HEK293 (cell line): ENCODE measurements at regions not wholly inside any gene's neighbourhood (a gene's known extent, or its start where the extent isn't known, plus 50 kb on each side); places are given as distances from the start of the nearest gene placed in this dataset.

ENCODE experiments used
- CTCF ChIA-PET: fragments of 350-600 bp; formaldehyde crosslinking; extraction: SDS; loops from one replicate; lab custom pipeline; 2021; ENCODE audit warnings: antibody characterized with exemption; lab: Yijun Ruan, JAX
- POLR2A ChIA-PET: fragments of 300-600 bp; formaldehyde crosslinking; extraction: SDS; loops from one replicate; lab custom pipeline; 2020; ENCODE audit warnings: antibody characterized with exemption, inconsistent platforms; lab: Yijun Ruan, JAX
- H3K27ac ChIP-seq: fragments of 200-500 bp; sonication (Bioruptor generic); 2 replicates; pipeline ENCODE4 v1.5.1; 2014; ENCODE audit warnings: low read depth, low read length, control low read depth, inconsistent platforms; ENCODE audit errors: extremely low read depth
- H3K36me3 ChIP-seq, 2 experiments: fragments of 200-500 bp in 1 of 2; sonication (Bioruptor generic) in 1 of 2; 1 replicate in 1 of 2; 2 replicates in 1 of 2; pipeline ENCODE4 v1.5.1; 2014 to 2017; ENCODE audit warnings: inconsistent platforms in 2 of 2, low read length in 2 of 2; ENCODE audit not compliant: control insufficient read depth in 2 of 2, insufficient read depth in 1 of 2
- H3K4me1 ChIP-seq: fragments of 200-500 bp; sonication (Bioruptor generic); 2 replicates; pipeline ENCODE4 v1.5.1; 2014; ENCODE audit warnings: mild to moderate bottlenecking, low read length, inconsistent platforms; ENCODE audit not compliant: control insufficient read depth, insufficient read depth
- H3K4me3 ChIP-seq: 2 replicates; pipeline ENCODE4 v1.5.1; 2011; ENCODE audit warnings: low read depth, mild to moderate bottlenecking, control low read depth, low read length, moderate library complexity
- H3K9me3 ChIP-seq: fragments of 200-500 bp; sonication (Bioruptor generic); 2 replicates; pipeline ENCODE4 v1.5.1; 2014; ENCODE audit warnings: low read depth, low read length, inconsistent platforms; ENCODE audit not compliant: control insufficient read depth, insufficient read depth
- AEBP2 ChIP-seq: fragments of 450-650 bp; formaldehyde crosslinking; IDR thresholded peaks from 2 replicates; pipeline ENCODE4 v1.5.1; 2016; ENCODE audit warnings: missing biosample characterization, missing genetic modification characterization, borderline replicate concordance
- EGR2 ChIP-seq: fragments of 450-650 bp; formaldehyde crosslinking; IDR thresholded peaks from 2 replicates; pipeline ENCODE4 v1.5.1; 2016; ENCODE audit warnings: low read depth, missing biosample characterization, missing genetic modification characterization
- KLF1 ChIP-seq: fragments of 450-650 bp; formaldehyde crosslinking; IDR thresholded peaks from 2 replicates; pipeline ENCODE4 v1.5.1; 2016; ENCODE audit warnings: missing biosample characterization, missing genetic modification characterization
- ZBTB1 ChIP-seq: fragments of 450-650 bp; formaldehyde crosslinking; IDR thresholded peaks from 2 replicates; pipeline ENCODE4 v1.5.1; 2016; ENCODE audit warnings: missing biosample characterization, missing genetic modification characterization
- ZBTB21 ChIP-seq: fragments of 450-650 bp; formaldehyde crosslinking; IDR thresholded peaks from 2 replicates; pipeline ENCODE4 v1.5.1; 2017; ENCODE audit warnings: missing biosample characterization, missing genetic modification characterization
- ZBTB26 ChIP-seq: fragments of 450-650 bp; formaldehyde crosslinking; optimal IDR thresholded peaks from 2 replicates; pipeline ENCODE3; 2016; ENCODE audit warnings: missing biosample characterization, mild to moderate bottlenecking, missing genetic modification characterization
- ZNF112 ChIP-seq: fragments of 450-650 bp; formaldehyde crosslinking; IDR thresholded peaks from 2 replicates; pipeline ENCODE4 v1.5.0; 2017; ENCODE audit warnings: missing biosample characterization, missing genetic modification characterization
- ZNF138 ChIP-seq: fragments of 450-650 bp; formaldehyde crosslinking; IDR thresholded peaks from 2 replicates; pipeline ENCODE4 v1.5.1; 2016; ENCODE audit warnings: missing biosample characterization, missing genetic modification characterization, borderline replicate concordance
- ZNF18 ChIP-seq: fragments of 450-650 bp; formaldehyde crosslinking; IDR thresholded peaks from 2 replicates; pipeline ENCODE4 v1.5.1; 2016; ENCODE audit warnings: missing biosample characterization, missing genetic modification characterization
- ZNF223 ChIP-seq: fragments of 450-650 bp; formaldehyde crosslinking; IDR thresholded peaks from 2 replicates; pipeline ENCODE4 v1.5.1; 2016; ENCODE audit warnings: missing biosample characterization, missing genetic modification characterization
- ZNF350 ChIP-seq: fragments of 450-650 bp; formaldehyde crosslinking; IDR thresholded peaks from 2 replicates; pipeline ENCODE4 v1.5.0; 2017; ENCODE audit warnings: missing biosample characterization, mild to moderate bottlenecking, missing genetic modification characterization
- ZNF510 ChIP-seq: fragments of 450-650 bp; formaldehyde crosslinking; IDR thresholded peaks from 2 replicates; pipeline ENCODE4 v1.5.1; 2018; ENCODE audit warnings: mild to moderate bottlenecking, missing genetic modification characterization, missing biosample characterization; ENCODE audit not compliant: insufficient replicate concordance
- ZNF555 ChIP-seq: fragments of 450-650 bp; formaldehyde crosslinking; conservative IDR thresholded peaks from 2 replicates; pipeline ENCODE4 v1.5.1; 2017; ENCODE audit warnings: missing biosample characterization, mild to moderate bottlenecking, missing genetic modification characterization, inconsistent platforms
- ZNF585B ChIP-seq: fragments of 450-650 bp; formaldehyde crosslinking; IDR thresholded peaks from 2 replicates; pipeline ENCODE4 v1.5.1; 2016; ENCODE audit warnings: missing biosample characterization, missing genetic modification characterization
- ZNF626 ChIP-seq: fragments of 450-650 bp; sonication (Bioruptor Pico); formaldehyde crosslinking; IDR thresholded peaks from 2 replicates; pipeline ENCODE4 v1.5.1; 2018; ENCODE audit warnings: missing biosample characterization, missing genetic modification characterization, inconsistent platforms
- ZNF660 ChIP-seq: fragments of 450-650 bp; IDR thresholded peaks from 2 replicates; pipeline ENCODE4 v1.5.1; 2018; ENCODE audit warnings: missing biosample characterization, mild to moderate bottlenecking, missing genetic modification characterization
- ZNF677 ChIP-seq: fragments of 450-650 bp; IDR thresholded peaks from 2 replicates; pipeline ENCODE4 v1.5.0; 2018; ENCODE audit warnings: missing biosample characterization, mild to moderate bottlenecking, missing genetic modification characterization, moderate library complexity
- TF ChIP-seq, protein P1 (sequence below): fragments of 450-650 bp; formaldehyde crosslinking; IDR thresholded peaks from 2 replicates; pipeline ENCODE4 v1.5.1; 2016; ENCODE audit warnings: missing biosample characterization, missing genetic modification characterization
- TF ChIP-seq, protein P2 (sequence below): fragments of 450-650 bp; formaldehyde crosslinking; IDR thresholded peaks from 2 replicates; pipeline ENCODE4 v1.5.1; 2016; ENCODE audit warnings: missing biosample characterization, missing genetic modification characterization
- TF ChIP-seq, protein P3 (sequence below): fragments of 450-650 bp; formaldehyde crosslinking; IDR thresholded peaks from 2 replicates; pipeline ENCODE4 v1.5.1; 2016; ENCODE audit warnings: missing biosample characterization, missing genetic modification characterization, low read depth
- TF ChIP-seq, protein P4 (sequence below): fragments of 450-650 bp; formaldehyde crosslinking; IDR thresholded peaks from 2 replicates; pipeline ENCODE4 v1.5.1; 2016; ENCODE audit warnings: missing biosample characterization, missing genetic modification characterization

DNA sequence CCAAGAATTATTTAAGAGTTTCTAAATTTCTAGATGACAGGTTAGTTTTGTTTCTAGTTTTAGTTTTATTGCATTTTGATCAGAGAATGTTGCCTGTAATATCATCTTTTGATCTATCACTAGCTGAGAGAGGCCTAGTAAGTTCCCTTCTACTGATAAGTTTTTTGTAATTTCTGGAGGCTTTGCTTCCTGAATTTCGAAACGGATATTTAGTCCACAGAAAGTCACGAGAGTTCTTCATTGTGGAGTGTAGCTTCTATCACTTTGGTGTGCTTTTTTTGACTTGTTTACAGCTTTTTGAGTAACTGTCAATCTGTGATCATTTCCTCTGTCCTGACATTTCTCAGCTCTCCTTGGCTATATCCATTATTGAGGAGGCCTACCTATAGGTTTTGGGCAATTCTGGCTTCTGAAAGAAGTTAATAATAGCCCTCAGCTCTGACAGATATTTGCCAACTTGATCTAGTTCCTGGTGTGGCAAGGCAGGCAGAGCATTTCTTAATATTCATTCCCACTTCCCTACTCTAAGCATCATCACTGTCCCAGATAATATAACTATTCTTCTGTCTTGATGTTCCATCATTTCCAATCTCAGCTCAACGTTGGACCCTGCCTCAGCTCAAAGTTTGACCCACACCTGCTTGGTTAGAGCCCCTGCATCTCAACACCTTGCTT lies 171.3 kb downstream of the BLID start (continued):
- TF ChIP-seq ZNF626 (tag by site-specific recombination) = no peak
- no peak for TF ChIP-seq ZNF223 (tag by site-specific recombination)
- no peak for TF ChIP-seq ZNF555 (tag by site-specific recombination)
- TF ChIP-seq, protein P1, sequence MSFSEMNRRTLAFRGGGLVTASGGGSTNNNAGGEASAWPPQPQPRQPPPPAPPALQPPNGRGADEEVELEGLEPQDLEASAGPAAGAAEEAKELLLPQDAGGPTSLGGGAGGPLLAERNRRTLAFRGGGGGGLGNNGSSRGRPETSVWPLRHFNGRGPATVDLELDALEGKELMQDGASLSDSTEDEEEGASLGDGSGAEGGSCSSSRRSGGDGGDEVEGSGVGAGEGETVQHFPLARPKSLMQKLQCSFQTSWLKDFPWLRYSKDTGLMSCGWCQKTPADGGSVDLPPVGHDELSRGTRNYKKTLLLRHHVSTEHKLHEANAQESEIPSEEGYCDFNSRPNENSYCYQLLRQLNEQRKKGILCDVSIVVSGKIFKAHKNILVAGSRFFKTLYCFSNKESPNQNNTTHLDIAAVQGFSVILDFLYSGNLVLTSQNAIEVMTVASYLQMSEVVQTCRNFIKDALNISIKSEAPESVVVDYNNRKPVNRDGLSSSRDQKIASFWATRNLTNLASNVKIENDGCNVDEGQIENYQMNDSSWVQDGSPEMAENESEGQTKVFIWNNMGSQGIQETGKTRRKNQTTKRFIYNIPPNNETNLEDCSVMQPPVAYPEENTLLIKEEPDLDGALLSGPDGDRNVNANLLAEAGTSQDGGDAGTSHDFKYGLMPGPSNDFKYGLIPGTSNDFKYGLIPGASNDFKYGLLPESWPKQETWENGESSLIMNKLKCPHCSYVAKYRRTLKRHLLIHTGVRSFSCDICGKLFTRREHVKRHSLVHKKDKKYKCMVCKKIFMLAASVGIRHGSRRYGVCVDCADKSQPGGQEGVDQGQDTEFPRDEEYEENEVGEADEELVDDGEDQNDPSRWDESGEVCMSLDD (tag by site-specific recombination) = no peak
- TF ChIP-seq, protein P2, sequence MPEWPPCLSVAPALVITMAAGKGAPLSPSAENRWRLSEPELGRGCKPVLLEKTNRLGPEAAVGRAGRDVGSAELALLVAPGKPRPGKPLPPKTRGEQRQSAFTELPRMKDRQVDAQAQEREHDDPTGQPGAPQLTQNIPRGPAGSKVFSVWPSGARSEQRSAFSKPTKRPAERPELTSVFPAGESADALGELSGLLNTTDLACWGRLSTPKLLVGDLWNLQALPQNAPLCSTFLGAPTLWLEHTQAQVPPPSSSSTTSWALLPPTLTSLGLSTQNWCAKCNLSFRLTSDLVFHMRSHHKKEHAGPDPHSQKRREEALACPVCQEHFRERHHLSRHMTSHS (tag by site-specific recombination) = no peak
- TF ChIP-seq ZNF350 (tag by site-specific recombination) = no peak
- no peak for TF ChIP-seq ZNF138 (tag by site-specific recombination)
- TF ChIP-seq ZNF677 (tag by site-specific recombination) = no peak
- no peak for TF ChIP-seq KLF1 (tag by site-specific recombination)
- no peak for TF ChIP-seq ZNF18 (tag by site-specific recombination)
- TF ChIP-seq ZBTB26 (tag by site-specific recombination) = no peak

DNA sequence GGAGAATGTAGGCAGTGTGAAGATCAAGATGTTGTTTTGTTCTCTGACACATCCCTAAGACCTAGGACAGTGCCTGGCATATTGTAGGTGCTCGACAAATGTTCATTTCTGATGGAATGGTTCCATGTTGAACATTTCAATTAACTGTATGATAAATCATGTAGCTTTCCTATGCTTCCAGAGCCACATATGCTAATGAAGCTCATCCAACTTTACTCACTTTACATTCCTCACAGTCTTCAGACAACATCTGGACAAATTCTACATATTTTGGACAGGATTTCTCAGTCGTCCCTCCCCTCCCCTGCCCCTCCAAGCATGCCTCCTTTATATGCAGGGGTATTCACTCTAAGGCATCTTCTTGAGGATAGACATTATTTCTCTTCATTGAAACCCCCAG lies 177.9 kb downstream of the BLID start:
- H3K36me3 ChIP-seq = no peaks in the 10 kb centered on the region
- H3K4me3 ChIP-seq = no peak overlapping the region
- H3K27ac ChIP-seq = no peak overlapping the region
- no peaks in the 10 kb centered on the region for H3K9me3 ChIP-seq
- ChIA-PET POLR2A (no interaction called here), CTCF (no interaction called here)
- H3K4me1 ChIP-seq = no peaks in the 10 kb centered on the region
- TF ChIP-seq EGR2 (tag by site-specific recombination) (no peak), ZNF112 (no peak), ZNF510 (no peak), ZBTB1 (tag by site-specific recombination) (no peak), AEBP2 (tag by site-specific recombination) (no peak), ZBTB21 (tag by site-specific recombination) (no peak), ZNF585B (tag by site-specific recombination) (no peak), ZNF660 (tag by site-specific recombination) (no peak)
- TF ChIP-seq, protein P3, sequence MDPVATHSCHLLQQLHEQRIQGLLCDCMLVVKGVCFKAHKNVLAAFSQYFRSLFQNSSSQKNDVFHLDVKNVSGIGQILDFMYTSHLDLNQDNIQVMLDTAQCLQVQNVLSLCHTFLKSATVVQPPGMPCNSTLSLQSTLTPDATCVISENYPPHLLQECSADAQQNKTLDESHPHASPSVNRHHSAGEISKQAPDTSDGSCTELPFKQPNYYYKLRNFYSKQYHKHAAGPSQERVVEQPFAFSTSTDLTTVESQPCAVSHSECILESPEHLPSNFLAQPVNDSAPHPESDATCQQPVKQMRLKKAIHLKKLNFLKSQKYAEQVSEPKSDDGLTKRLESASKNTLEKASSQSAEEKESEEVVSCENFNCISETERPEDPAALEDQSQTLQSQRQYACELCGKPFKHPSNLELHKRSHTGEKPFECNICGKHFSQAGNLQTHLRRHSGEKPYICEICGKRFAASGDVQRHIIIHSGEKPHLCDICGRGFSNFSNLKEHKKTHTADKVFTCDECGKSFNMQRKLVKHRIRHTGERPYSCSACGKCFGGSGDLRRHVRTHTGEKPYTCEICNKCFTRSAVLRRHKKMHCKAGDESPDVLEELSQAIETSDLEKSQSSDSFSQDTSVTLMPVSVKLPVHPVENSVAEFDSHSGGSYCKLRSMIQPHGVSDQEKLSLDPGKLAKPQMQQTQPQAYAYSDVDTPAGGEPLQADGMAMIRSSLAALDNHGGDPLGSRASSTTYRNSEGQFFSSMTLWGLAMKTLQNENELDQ (tag by site-specific recombination) = no peak
- TF ChIP-seq, protein P4, sequence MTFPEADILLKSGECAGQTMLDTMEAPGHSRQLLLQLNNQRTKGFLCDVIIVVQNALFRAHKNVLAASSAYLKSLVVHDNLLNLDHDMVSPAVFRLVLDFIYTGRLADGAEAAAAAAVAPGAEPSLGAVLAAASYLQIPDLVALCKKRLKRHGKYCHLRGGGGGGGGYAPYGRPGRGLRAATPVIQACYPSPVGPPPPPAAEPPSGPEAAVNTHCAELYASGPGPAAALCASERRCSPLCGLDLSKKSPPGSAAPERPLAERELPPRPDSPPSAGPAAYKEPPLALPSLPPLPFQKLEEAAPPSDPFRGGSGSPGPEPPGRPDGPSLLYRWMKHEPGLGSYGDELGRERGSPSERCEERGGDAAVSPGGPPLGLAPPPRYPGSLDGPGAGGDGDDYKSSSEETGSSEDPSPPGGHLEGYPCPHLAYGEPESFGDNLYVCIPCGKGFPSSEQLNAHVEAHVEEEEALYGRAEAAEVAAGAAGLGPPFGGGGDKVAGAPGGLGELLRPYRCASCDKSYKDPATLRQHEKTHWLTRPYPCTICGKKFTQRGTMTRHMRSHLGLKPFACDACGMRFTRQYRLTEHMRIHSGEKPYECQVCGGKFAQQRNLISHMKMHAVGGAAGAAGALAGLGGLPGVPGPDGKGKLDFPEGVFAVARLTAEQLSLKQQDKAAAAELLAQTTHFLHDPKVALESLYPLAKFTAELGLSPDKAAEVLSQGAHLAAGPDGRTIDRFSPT (tag by site-specific recombination) = no peak
- TF ChIP-seq, protein P2 (tag by site-specific recombination) = no peak
